ENCODE measurements at regions not wholly inside any gene's neighbourhood (a gene's known extent, or its start where the extent isn't known, plus 50 kb on each side); places are given as distances from the start of the nearest gene placed in this dataset.

DNA sequence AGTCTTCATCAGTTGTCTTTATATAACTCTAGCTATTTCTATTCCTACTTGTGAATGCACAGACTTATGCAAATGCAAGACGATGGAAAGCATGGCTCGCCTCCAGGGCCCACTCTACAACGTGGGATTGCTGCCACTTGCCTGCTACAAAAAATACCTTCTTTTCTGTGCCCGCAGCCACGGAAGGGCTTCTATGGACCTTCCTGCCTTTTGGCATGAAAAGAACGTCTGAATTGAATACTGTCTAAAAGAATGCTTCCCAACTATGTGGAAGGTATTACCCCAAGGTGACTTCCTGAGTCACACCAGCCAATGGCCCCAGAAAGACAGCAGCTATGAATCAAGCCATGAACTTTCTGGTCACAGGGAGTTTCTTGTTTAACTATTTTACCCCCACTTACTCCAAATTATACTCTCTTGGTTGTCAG is 261.2 kb downstream of the HIVEP2 start:
- H3K4me3 ChIP-seq (ENCODE audit: low read length) = no peak overlapping the region
- H3K36me3 ChIP-seq (ENCODE audit: insufficient read depth, low read length) = no peaks in the 10 kb centered on the region
- H3K4me1 ChIP-seq (ENCODE audit: insufficient read depth, low read length) = no peaks in the 10 kb centered on the region
- no peaks in the 10 kb centered on the region for H3K27me3 ChIP-seq (ENCODE audit: insufficient read depth, low read length)
- no peaks in the 10 kb centered on the region for H3K9me3 ChIP-seq (ENCODE audit: low read length)
- no peak overlapping the region for H2AFZ ChIP-seq (ENCODE audit: low read depth, low read length)

DNA sequence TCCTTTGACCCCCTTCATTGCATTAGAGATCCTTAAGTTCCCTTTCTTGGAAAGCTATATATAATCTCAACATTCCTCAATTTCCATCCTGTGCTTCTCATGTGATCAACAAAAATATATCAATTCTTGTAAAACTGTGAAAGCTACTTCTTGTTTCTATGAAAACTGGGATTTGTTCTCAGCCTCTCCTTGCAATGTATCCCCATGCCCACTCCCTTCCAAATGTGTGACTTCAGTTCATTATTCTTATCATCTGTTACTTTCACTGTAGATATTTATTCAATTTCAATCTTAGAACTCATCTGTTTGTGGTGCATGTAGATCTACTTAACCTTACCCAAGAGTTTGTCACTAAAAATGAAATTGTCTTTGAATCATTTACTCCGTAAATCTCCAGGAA is 260.6 kb downstream of the HIVEP2 start:
- Histone ChIP-seq H3K27me3 (ENCODE audit: insufficient read depth, low read length) (no peaks in the 10 kb centered on the region), H3K9me3 (ENCODE audit: low read length) (no peaks in the 10 kb centered on the region), H2AFZ (ENCODE audit: low read depth, low read length) (no peak overlapping the region), H3K4me3 (ENCODE audit: low read length) (no peak overlapping the region), H3K36me3 (ENCODE audit: insufficient read depth, low read length) (no peaks in the 10 kb centered on the region), H3K4me1 (ENCODE audit: insufficient read depth, low read length) (no peaks in the 10 kb centered on the region)

DNA sequence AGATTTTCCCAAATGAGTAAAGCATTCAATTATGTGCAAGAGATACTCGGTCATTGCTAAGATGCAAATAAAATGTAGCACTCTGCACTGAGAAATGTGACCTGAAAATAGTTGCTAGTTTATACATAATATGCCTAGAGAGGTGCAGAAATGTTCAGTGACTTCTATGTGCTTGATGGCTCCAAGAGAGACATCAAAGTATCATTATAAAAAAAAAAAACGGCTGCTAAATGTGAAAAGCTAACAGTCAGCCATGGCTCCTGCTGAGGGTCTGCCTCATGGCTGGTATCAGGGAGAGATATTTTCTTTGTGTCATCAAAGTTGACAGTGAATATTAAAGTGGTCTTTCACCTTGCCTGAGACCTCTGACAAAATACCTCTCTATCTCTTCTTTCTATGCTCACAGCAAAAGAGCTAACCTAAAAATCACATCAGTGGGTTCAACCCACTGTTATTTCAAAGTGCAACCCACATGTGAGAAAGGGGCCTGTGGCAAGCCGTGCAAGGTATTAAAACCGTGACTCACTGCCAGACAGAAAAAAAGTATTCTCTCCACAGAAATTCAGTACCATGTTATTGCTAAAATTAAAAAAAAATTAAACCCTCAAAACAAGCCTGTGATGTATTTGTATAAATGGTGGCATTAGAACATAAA is 259.0 kb downstream of the HIVEP2 start:
- no peaks in the 10 kb centered on the region for H3K4me1 ChIP-seq (ENCODE audit: insufficient read depth, low read length)
- H3K4me3 ChIP-seq (ENCODE audit: low read length) = no peak overlapping the region
- no peaks in the 10 kb centered on the region for H3K27me3 ChIP-seq (ENCODE audit: insufficient read depth, low read length)
- no peaks in the 10 kb centered on the region for H3K9me3 ChIP-seq (ENCODE audit: low read length)
- H3K36me3 ChIP-seq (ENCODE audit: insufficient read depth, low read length) = no peaks in the 10 kb centered on the region
- no peak overlapping the region for H2AFZ ChIP-seq (ENCODE audit: low read depth, low read length)

DNA sequence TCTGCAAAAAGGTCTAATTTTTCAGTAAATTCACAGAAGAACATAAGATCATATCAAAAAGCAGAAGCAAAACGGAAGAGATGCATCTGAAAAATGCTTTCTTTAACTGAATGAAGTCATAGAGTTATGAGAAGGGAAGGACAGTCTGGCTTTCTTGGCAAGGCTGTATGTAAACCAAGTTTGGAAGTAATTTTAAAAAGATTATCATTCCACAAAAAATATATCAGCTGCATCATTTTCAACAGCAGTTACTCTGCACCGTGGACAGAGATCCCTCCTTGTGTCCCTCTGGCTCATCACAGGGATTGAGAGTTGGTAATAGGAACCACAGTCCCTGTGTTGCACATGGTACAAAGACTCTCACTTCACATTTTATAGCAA is 258.5 kb downstream of the HIVEP2 start:
- H3K4me1 ChIP-seq (ENCODE audit: insufficient read depth, low read length) = no peaks in the 10 kb centered on the region

DNA sequence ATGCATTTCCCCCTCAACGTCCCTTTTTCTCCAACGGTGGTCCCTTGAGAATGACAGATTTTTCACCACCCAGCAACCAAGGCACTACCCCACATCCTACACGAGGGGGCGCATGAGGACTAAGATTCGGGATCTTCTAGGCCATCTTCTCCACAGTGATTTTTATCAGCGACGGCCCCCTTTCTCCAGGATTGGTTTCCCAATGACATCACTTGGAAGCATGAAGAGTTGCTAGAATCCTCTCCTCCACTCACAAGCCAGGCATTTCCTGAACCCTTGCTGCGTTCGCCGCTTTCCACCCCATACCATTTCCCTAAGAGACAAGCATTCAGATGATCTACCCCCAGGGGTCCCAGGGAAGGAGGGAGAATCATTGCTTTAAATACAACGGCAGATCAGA is 252.0 kb downstream of the HIVEP2 start:
- Histone ChIP-seq H3K36me3 (ENCODE audit: insufficient read depth, low read length) (no peaks in the 10 kb centered on the region), H3K27me3 (ENCODE audit: insufficient read depth, low read length) (no peaks in the 10 kb centered on the region), H3K4me1 (ENCODE audit: insufficient read depth, low read length) (peaks cover 7% of the 10 kb centered on the region), H2AFZ (ENCODE audit: low read depth, low read length) (no peak overlapping the region), H3K9me3 (ENCODE audit: low read length) (no peaks in the 10 kb centered on the region), H3K4me3 (ENCODE audit: low read length) (no peak overlapping the region)

More for the DNA sequence above, 258.5 kb downstream of the HIVEP2 start:
- no peaks in the 10 kb centered on the region for H3K9me3 ChIP-seq (ENCODE audit: low read length)
- no peak overlapping the region for H2AFZ ChIP-seq (ENCODE audit: low read depth, low read length)
- no peaks in the 10 kb centered on the region for H3K36me3 ChIP-seq (ENCODE audit: insufficient read depth, low read length)
- no peaks in the 10 kb centered on the region for H3K27me3 ChIP-seq (ENCODE audit: insufficient read depth, low read length)
- no peak overlapping the region for H3K4me3 ChIP-seq (ENCODE audit: low read length)

DNA sequence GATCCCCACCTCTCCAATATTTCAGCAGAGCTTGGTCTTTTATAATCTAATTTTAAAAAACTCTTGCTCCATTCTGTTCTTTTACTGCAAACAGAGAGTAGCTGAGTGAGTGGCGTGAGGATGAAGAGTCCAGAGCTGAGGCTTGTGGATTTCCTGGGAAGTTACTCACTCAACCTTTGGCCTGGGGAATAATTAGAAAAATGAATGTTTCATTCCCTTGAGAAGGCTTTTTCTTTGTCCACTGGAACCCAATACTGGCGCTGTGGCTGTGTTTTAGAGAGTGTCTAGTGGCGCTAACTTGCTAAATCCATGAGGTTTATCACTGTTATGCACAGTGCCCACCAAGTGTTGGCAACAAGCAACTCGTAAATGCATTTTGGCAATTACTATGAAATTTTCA is 251.5 kb downstream of the HIVEP2 start:
- no peak overlapping the region for H2AFZ ChIP-seq (ENCODE audit: low read depth, low read length)

DNA sequence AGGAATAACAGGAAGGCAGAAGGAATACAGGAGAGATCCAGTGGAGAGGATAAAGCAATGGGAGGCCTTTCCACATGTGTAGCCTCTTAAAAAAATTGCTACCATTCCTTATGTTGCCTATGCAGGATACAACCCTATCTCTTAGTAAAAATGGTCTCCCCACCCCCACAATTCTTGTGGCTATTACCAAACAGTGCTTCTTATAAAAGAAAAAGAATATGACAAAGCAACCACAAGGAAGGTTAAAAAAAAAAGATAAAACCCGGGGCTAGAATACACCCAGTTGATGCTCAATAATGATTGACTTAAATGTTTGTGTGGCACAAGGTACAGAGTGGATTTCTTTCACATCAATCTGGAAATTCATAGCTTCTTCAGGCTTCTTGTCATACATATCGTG is 250.9 kb downstream of the HIVEP2 start:
- H3K4me1 ChIP-seq (ENCODE audit: insufficient read depth, low read length) = peaks cover 12% of the 10 kb centered on the region
- no peak overlapping the region for H2AFZ ChIP-seq (ENCODE audit: low read depth, low read length)
- H3K27me3 ChIP-seq (ENCODE audit: insufficient read depth, low read length) = no peaks in the 10 kb centered on the region
- no peak overlapping the region for H3K4me3 ChIP-seq (ENCODE audit: low read length)
- H3K9me3 ChIP-seq (ENCODE audit: low read length) = no peaks in the 10 kb centered on the region
- H3K36me3 ChIP-seq (ENCODE audit: insufficient read depth, low read length) = no peaks in the 10 kb centered on the region

More for the DNA sequence above, 251.5 kb downstream of the HIVEP2 start:
- no peaks in the 10 kb centered on the region for H3K27me3 ChIP-seq (ENCODE audit: insufficient read depth, low read length)
- no peaks in the 10 kb centered on the region for H3K36me3 ChIP-seq (ENCODE audit: insufficient read depth, low read length)
- peaks cover 12% of the 10 kb centered on the region for H3K4me1 ChIP-seq (ENCODE audit: insufficient read depth, low read length)
- no peaks in the 10 kb centered on the region for H3K9me3 ChIP-seq (ENCODE audit: low read length)
- H3K4me3 ChIP-seq (ENCODE audit: low read length) = no peak overlapping the region

DNA sequence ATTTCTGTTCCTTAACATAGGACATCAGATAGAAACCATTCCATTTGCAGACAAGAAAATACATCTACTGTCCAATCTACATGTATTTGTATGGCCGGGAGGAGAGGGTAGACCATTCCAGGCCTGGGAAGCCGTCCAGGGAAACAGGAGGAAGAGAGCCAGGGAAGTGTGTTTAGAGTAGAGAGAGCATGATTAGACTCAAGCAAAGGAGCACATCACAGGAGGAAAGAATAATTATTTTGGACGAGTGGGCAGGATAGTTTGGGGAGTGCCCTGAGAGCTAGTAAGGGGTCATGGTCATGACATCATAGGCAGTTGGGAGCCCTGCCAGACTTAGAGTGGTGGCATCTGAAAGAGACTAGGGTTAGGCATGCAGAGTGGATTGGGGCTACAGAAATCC is 250.0 kb downstream of the HIVEP2 start:
- Histone ChIP-seq H3K27me3 (ENCODE audit: insufficient read depth, low read length) (no peaks in the 10 kb centered on the region), H3K4me1 (ENCODE audit: insufficient read depth, low read length) (peaks cover 12% of the 10 kb centered on the region), H2AFZ (ENCODE audit: low read depth, low read length) (no peak overlapping the region), H3K9me3 (ENCODE audit: low read length) (no peaks in the 10 kb centered on the region), H3K36me3 (ENCODE audit: insufficient read depth, low read length) (no peaks in the 10 kb centered on the region), H3K4me3 (ENCODE audit: low read length) (no peak overlapping the region)

DNA sequence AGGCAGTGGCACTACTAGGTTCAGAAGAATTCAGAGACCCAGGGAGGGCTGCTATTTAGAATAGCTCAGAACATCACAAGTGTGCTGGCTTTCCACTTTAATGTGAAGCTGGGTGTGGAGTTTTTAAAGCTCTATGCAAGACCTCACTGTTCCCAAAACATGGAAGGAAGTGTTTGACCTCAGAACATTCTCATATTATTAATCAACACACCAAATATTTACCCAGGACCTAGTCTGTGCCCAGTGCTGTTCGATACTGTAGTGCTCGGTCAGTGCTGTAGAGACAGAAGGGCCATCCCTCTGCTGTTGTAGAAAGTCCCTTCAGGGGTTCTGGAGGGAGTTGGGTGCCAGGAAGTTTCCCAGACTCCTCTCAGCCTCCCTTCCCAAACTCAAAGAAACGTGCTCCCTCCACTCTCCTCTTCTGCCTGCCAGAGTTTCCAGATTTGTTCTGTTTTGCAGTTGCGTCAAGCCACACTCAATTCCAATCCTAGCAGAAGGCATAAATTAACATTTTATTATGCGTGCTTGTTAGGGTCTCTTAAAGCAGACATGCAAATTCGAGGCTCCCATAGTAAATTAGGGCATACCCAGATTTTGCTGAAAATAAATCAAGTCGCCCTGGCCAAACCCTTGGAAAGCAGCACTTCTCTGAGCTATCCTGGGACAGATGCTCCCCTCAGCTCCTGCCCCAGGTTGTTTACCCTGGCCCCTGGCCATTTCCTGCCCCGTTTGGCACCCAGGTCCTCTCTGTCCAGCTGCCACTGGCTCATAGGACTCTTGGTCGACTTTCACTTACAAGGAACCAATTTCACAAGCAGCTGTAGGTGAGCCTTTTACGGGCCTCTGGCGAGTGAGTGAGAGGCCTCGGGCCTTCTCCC is 248.6 kb downstream of the HIVEP2 start:
- H3K9me3 ChIP-seq (ENCODE audit: low read length) = no peaks in the 10 kb centered on the region
- H3K4me3 ChIP-seq (ENCODE audit: low read length) = no peak overlapping the region
- H3K4me1 ChIP-seq (ENCODE audit: insufficient read depth, low read length) = peaks cover 12% of the 10 kb centered on the region
- H3K36me3 ChIP-seq (ENCODE audit: insufficient read depth, low read length) = no peaks in the 10 kb centered on the region
- H3K27me3 ChIP-seq (ENCODE audit: insufficient read depth, low read length) = no peaks in the 10 kb centered on the region
- no peak overlapping the region for H2AFZ ChIP-seq (ENCODE audit: low read depth, low read length)

DNA sequence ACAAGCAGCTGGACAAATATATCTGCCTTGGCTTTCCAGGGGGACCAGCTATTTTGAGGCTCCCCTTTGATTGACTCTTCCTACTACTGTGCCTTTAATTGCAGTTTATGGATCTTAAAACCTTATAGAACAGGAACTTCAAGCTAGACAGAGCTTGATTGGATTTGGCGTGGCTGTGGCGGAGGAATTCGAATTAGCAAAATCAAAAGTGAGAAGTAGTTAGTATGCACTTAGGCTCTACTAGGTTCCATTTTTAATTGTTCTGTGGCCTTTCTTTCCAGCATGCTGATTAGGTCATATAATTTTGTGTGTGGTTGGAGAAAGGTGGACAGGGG is 248.0 kb downstream of the HIVEP2 start:
- Histone ChIP-seq H3K4me1 (ENCODE audit: insufficient read depth, low read length) (peaks cover 12% of the 10 kb centered on the region), H3K27me3 (ENCODE audit: insufficient read depth, low read length) (no peaks in the 10 kb centered on the region), H3K4me3 (ENCODE audit: low read length) (no peak overlapping the region), H3K36me3 (ENCODE audit: insufficient read depth, low read length) (no peaks in the 10 kb centered on the region), H2AFZ (ENCODE audit: low read depth, low read length) (no peak overlapping the region), H3K9me3 (ENCODE audit: low read length) (no peaks in the 10 kb centered on the region)

DNA sequence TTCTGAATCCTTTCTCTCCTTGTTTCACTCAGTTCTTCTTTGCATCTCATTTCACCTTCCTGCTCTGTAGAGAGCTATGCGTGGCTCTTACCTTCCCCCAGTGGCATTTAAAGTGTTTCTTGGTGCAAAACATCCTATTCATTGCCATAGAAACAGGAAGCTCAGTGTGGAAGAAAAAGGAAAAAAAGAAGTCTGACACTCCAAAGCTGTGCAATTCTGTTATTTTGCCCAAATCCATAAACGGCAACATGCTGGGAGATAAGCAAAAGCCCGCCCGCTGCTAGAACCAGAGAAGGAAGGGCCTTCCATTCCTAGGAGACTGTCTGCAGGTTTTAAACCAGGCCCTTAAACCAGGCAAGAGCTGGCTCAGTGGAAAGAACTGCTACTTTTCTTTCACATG is 247.1 kb downstream of the HIVEP2 start:
- peak overlapping the region; percentile 59 for H2AFZ ChIP-seq (ENCODE audit: low read depth, low read length)

DNA sequence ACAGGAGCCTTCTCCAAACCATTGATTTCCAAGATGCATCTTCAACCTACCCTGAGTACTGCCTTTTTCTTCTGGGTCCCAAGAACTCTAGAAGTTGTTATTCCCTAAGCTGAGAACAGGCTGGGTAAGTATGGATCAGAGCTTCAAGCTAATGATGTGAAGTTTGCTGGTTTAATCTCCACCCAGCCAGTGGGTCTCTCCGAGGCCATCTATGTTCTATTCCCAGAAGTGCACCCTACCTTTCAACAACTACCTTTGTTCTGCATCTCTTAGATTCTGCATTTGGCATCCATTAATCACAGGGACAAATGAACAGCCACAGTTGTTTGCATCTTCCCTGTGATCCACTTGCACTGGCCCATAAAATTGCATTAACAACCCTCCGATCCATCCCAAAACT is 246.2 kb downstream of the HIVEP2 start:
- H3K4me3 ChIP-seq (ENCODE audit: low read length) = no peak overlapping the region
- H3K27me3 ChIP-seq (ENCODE audit: insufficient read depth, low read length) = no peaks in the 10 kb centered on the region
- no peaks in the 10 kb centered on the region for H3K36me3 ChIP-seq (ENCODE audit: insufficient read depth, low read length)
- H2AFZ ChIP-seq (ENCODE audit: low read depth, low read length) = no peak overlapping the region
- H3K4me1 ChIP-seq (ENCODE audit: insufficient read depth, low read length) = peaks cover 12% of the 10 kb centered on the region
- no peaks in the 10 kb centered on the region for H3K9me3 ChIP-seq (ENCODE audit: low read length)

More for the DNA sequence above, 247.1 kb downstream of the HIVEP2 start:
- no peaks in the 10 kb centered on the region for H3K27me3 ChIP-seq (ENCODE audit: insufficient read depth, low read length)
- peaks cover 12% of the 10 kb centered on the region for H3K4me1 ChIP-seq (ENCODE audit: insufficient read depth, low read length)
- no peaks in the 10 kb centered on the region for H3K36me3 ChIP-seq (ENCODE audit: insufficient read depth, low read length)
- H3K4me3 ChIP-seq (ENCODE audit: low read length) = no peak overlapping the region
- H3K9me3 ChIP-seq (ENCODE audit: low read length) = no peaks in the 10 kb centered on the region

DNA sequence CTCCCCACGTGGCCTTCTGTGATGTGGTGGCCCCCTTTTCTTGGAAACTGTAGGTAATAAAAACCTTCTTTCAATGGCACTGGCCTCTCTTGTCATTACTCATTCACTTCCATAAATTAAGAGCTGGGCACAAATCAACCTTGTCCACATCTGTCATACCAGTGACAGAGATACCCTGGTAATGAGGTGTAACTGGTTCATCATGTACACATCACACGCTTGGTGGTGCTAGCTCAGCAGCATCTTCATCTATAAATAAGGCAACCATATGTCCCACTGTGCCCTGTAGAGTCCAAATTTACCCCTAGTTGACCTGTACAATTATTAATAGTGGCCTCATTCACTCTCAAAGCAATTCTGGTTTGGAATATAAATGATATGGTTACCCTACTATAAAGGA is 245.6 kb downstream of the HIVEP2 start:
- no peak overlapping the region for H3K4me3 ChIP-seq (ENCODE audit: low read length)
- no peaks in the 10 kb centered on the region for H3K9me3 ChIP-seq (ENCODE audit: low read length)
- no peaks in the 10 kb centered on the region for H3K36me3 ChIP-seq (ENCODE audit: insufficient read depth, low read length)
- no peak overlapping the region for H2AFZ ChIP-seq (ENCODE audit: low read depth, low read length)
- H3K4me1 ChIP-seq (ENCODE audit: insufficient read depth, low read length) = peaks cover 12% of the 10 kb centered on the region
- H3K27me3 ChIP-seq (ENCODE audit: insufficient read depth, low read length) = no peaks in the 10 kb centered on the region
